ENCODE measurements at regions not wholly inside any gene's neighbourhood (a gene's known extent, or its start where the extent isn't known, plus 50 kb on each side); places are given as distances from the start of the nearest gene placed in this dataset.

- no peak for DNase-seq
These were observed 148.8 kb downstream of the CRYBB2 start for GRCh38 chr22:25368271-25368670.

DNA sequence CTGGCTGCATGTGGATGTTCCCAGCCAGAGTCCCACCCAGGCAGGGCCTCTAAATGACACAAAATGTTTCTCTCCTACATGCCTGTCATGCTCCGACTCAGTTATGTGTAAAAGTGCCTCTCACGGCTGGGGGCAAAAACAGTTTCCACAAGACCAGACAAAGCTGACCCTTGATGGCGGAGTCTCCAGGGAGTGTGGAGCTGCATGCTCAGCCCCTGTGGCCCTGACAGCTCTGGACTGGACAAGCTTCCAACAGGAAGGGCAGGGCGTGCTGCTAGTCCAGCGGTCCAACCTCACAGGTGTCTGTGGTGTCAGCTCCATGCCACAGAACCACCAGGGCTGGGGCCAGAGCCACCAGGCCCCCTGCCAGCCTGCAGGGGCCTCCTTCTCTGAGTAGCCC lies 149.6 kb downstream of the CRYBB2 start:
- no peak for DNase-seq

GRCh38 chr22:25370322-25370721 lies 150.9 kb downstream of the CRYBB2 start:
- DNase-seq, result no peak

GRCh38 chr22:25372000-25372595 lies 152.7 kb downstream of the CRYBB2 start:
- DNase-seq, result no peak

GRCh38 chr22:25373961-25374360 lies 154.5 kb downstream of the CRYBB2 start:
- DNase-seq, result no peak

- no peak for DNase-seq
These were observed 155.4 kb downstream of the CRYBB2 start for GRCh38 chr22:25374869-25375268.

GRCh38 chr22:25375683-25376082 lies 156.2 kb downstream of the CRYBB2 start:
- no peak for DNase-seq

GRCh38 chr22:25377699-25378098 lies 158.3 kb downstream of the CRYBB2 start:
- no peak for DNase-seq

DNA sequence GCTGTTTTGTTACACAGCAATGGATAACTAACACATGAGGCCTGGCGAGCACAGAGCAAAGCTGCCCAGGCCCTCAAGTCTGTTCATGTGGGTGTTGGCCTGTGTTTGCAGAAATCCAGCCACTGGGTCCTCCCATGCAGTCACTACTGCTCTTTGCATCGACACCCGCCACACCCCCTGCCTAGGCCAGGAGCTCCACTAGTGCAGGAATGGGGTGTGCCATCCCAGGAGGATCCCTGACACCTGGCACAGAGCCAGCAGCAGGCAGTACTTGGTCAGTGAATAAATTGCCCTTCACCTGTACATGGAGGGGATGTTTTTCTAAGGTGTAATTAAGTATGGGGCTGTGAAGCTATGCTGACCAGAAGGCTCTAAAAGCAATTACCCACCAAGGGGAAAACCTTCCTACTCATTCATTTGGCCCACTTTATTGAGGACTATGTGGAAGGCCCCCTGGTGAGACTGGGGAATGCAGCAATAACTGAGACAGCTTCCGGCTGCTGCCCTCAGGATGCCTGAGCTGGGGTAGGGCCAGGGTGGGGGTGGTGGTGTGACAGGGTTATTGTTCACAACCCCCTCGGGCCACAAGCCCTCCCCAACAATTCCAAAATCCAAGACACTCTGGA lies 160.8 kb downstream of the CRYBB2 start:
- DNase-seq, result no peak

DNA sequence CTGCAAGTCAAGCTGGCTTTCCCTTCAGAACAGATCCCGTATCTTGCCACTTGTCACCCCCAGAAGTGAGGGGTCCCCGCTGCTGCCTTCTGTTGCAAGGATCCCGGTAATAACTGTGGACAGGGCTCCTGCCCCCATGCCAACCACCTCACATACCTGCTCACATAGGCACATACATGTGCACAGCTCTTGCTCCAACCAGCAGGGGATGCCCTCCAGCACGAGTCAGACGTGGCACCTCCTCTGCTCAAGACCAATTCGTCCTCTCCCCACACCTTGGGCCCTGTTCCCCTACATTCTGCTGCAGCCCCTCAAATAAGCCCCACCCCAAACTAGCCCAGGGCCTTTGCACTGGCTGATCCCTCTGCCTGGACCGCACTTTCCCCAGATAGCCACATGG lies 163.3 kb downstream of the CRYBB2 start:
- DNase-seq, result no peak

DNA sequence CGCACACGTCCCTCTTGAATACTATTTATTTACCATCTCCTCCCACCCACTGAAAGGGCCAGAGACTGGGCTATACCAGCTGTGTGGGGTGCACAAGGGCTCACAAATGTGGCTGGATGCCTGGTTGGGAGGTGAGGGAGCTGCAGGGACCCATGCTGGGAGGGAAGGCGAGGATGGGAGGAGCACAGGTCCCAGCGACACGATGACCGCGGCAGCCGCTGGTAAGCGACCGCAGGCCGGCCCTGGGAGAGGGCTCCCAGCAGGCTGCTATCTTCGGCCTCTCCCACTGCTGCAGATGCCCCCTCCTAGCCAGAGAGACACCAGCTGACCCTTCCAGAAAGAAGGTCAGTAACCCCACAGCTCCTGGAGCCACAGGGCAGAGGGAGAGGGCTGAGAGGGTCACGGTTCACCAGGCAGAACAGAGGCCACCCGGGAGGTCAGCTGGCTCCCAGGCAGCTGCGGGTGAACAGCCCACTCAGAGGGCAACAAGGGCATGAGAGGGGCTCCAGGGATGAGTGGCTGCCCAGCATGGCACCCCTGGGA lies 163.9 kb downstream of the CRYBB2 start:
- DNase-seq, result no peak

DNA sequence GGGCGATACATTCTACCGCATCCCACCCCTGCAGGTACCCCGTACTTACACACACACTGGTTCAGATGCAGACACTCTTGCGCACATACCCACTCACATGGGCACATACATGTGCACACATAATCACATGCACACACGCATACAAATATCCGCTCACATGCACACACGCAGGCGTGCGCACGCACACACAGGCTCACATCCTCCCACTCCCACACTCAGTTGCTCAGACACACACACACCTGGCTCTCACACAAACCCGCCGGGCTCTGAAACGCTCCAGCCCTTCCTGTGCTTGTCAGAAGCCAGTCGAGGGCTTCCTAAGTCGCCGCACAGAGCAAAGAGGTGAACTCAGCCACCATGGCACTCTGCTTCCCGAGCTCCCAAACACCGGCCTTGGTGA lies 164.5 kb downstream of the CRYBB2 start:
- DNase-seq, result no peak

DNA sequence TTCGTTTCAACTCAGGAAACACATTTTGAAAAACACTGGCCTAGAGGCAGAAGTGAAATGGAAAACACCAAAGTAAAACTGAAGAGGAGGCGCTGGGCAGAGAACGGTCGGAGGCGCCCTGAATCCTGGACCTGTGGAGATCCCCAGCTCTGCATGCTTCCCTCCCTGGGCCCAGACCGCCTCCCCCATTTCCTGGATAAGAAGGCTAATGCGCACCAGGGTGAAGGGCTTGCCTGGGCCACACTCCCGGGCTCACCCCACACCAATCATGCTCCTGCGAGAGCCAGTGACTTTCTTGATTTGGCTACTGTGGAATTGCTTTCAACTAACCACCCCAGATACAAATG lies 167.1 kb downstream of the CRYBB2 start:
- no peak for DNase-seq

GRCh38 chr22:25388415-25388814 lies 169.0 kb downstream of the CRYBB2 start:
- DNase-seq, result no peak

DNA sequence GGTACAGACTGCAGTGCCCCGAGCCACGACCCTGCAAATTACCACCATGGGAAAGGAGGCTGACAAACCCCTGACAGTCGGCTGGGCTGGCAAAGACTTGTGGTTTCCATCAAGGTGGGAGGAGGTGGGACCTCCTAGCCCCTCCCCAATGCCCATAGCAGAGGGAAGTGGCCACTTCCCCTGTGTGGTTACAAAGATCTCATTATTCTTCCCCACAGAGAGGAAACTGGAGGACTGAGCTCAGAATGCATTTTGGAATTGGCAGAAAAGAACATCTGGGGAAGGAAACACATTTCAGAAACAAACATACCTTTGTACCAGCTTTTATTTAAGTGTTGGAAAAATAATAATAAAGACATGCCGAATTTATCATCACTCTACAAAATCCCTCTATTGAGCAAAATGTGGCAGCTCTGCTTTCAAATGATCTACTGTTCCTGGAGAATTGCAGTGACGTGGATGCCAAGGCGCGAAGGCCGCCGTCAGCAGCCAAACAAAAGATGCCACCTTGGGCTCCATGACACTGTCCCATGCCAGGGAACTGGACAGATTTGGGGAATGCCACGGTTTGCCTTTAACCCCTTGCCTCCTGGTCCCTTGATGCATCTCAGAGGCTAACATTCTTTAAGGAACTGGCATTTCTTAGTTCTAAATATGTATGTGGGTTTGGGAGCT lies 169.6 kb downstream of the CRYBB2 start:
- DNase-seq, result no peak

- DNase-seq, result no peak
These were observed 170.1 kb downstream of the CRYBB2 start for GRCh38 chr22:25389541-25389919.

DNA sequence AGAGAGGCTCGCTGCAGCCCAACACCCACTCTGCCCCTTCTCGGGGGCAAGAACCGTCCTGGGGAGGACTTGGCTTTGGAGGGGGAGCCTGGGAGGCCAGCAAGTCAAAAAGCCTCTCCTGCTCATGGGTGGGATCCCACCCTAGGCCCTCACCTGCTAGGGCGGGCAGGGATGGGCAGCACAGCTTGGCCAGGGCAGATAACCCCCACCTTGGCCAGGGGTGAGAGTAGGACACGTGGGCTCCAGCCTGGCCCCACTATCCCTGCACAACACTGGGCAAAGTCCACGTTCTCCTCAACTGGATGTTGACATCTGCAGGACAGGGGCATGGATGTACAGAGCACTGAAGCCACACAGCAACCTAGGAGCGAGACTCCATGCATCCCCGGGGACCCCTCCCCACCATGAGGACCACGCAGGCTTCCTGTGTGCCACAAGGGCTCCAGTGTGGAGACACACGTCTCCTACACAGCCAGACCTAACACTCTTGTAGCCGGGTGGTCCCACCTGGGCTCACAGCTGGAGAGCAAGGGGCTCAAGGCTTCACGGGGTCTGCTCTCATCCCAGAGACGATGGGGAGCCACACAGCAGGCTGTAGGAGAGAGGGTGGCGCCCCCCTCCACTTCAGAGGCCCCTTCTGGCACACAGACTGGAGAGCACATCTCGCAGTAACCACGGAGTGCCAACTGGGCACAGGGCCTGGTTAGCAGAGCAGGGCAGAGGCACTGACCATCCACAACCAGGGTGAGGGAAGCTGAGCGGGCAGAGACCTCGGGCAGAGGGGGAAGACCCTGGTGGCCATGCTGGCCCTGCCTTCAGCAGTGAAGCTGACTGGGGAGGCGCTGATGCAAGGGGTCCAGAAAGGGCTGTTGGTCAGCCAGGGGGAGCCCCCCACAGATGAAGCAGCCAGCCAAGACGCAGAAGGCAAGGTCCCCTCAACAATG lies 171.1 kb downstream of the CRYBB2 start:
- no peak for DNase-seq

- no peak for DNase-seq
These were observed 171.9 kb upstream of the GRK3 start for GRCh38 chr22:25392584-25392983.

- no peak for DNase-seq
These were observed 171.2 kb upstream of the GRK3 start for GRCh38 chr22:25393121-25393805.

- DNase-seq, result peak; percentile 8
These were observed 169.0 kb upstream of the GRK3 start for GRCh38 chr22:25395468-25395867.

DNA sequence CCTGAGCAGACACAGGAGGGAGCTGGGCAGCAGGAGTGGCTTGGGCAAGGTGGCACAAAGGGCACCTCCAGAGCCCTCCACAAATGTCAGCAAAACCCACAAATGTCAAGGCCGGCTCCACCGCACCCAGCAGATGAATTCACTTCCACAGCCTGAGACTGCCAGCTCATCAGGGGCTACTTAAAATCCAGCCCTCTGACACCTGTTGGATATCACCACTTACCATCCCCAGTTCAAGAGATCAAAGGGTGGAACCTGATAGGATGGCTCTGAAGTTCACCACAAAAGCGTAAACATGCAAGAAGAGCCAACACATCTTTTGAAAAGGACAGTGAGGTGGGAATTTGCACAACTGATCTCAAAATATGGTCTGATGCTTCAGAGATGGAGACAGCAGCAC lies 168.6 kb upstream of the GRK3 start:
- DNase-seq, result no peak

DNA sequence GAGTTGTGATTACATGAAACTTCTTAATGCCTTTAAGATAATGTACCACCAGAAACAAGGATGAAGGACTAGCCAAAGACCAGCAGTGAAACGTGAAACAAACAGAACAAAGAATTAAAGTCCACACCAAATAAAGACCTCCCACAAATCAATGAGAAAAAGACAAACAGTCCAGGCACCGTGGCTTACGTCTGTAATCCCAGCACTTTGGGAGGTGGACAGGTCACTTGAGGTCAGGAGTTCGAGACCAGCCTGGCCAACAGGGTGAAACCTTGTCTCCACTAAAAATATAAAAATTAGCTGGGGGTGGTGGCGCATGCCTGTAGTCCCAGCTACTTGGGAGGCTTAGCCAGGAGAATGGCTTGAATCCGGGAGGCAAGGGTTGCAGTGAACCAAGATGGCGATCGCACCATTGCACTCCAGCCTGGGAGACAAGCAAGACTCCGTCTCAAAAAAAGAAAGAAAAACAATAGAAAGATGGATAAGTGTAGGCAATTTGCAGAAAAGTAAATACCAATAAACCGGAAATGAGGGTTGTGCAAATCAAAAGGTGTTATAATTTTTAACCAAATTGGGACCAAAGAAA lies 167.8 kb upstream of the GRK3 start:
- DNase-seq, result no peak
